ENCODE measurements at regions not wholly inside any gene's neighbourhood (a gene's known extent, or its start where the extent isn't known, plus 50 kb on each side); places are given as distances from the start of the nearest gene placed in this dataset.

DNA sequence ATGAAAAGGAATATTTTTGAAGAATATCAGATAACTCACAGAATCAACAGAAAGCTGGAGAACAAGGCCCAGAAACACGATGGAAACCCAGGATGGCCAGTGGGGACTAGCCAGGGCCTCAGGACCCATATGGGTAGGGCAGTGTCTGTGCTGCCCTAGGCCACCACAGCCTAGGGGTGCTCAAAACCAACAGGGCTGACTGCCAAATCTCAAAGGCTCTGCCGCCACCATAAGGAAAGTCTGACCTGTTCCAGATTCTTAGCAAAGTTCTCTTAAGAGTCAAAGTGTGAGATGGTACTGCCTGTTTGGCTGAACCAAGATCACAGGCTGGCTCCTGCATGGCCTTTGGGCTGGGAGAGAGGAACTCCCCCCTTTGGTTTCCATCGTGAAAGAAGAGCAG is 164.7 kb upstream of the CTTNBP2NL start:
- Histone ChIP-seq H3K79me2 (ENCODE audit: control insufficient read depth, insufficient read depth, low read length) (no peaks in the 10 kb centered on the region), H3K9me3 (replicated peaks; ENCODE audit: control insufficient read depth, insufficient read depth, low read length) (no peaks in the 10 kb centered on the region), H2AFZ (ENCODE audit: control insufficient read depth, low read depth, low read length) (no peak overlapping the region), H3K9ac (ENCODE audit: control insufficient read depth, insufficient read depth, low read length) (no peak overlapping the region), H3K27me3 (replicated peaks in 1 of 2; ENCODE audit: control insufficient read depth in 2 of 2, insufficient read depth in 2 of 2, low read length in 1 of 2) (peaks cover 0 to 3% of the 10 kb centered on the region in 2 experiments; a peak in 1 of 4 replicates), H3K4me3 (no peak overlapping the region), H3K36me3 (ENCODE audit: control insufficient read depth in 2 of 2, insufficient read depth in 2 of 2, low read length in 1 of 2) (no peaks in the 10 kb centered on the region), H3K4me2 (ENCODE audit: control insufficient read depth, insufficient read depth) (no peak overlapping the region), H4K20me1 (ENCODE audit: control insufficient read depth, insufficient read depth) (no peaks in the 10 kb centered on the region), H3K4me1 (ENCODE audit: control insufficient read depth, insufficient read depth, low read length) (no peaks in the 10 kb centered on the region), H3K27ac (ENCODE audit: control insufficient read depth, insufficient read depth) (no peak overlapping the region)
- ChIA-PET CTCF (no interaction called here), SMC1A (ENCODE audit: uncharacterized antibody, unreplicated experiment) (no interaction called here), RAD21 (ENCODE audit: unreplicated experiment) (no interaction called here), POLR2A (no interaction called here)
- intact Hi-C loops (cut with micrococcal nuclease; ENCODE audit: unreplicated experiment) = no loop called here
- WGBS (ENCODE audit: insufficient coverage, insufficient replicate concordance, low lambda C conversion rate, missing lambda C conversion rate) = 11% methylated on average over 3 of the region's 3 CpGs
- in situ Hi-C loops (cut with MboI) = no loop called here
- DNase-seq (ENCODE audit: low read depth, low spot score) (no peak), ATAC-seq (no peak), FAIRE-seq (no peak)
- no TSS peak for BruUV-seq (replicated peaks)
- TF ChIP-seq RUNX3 (IDR thresholded peaks at IDR 0.05; ENCODE audit: low read length) (no peak), MTA2 (IDR thresholded peaks at IDR 0.05; ENCODE audit: low read depth) (no peak), TAF1 (IDR thresholded peaks at IDR 0.05; ENCODE audit: borderline replicate concordance, low read depth, low read length) (no peak), CBFB (IDR thresholded peaks at IDR 0.05; ENCODE audit: low read depth) (no peak), EED (IDR thresholded peaks at IDR 0.05; ENCODE audit: low read depth) (no peak), KLF5 (IDR thresholded peaks at IDR 0.05; ENCODE audit: partially characterized antibody) (no peak), SP1 (IDR thresholded peaks at IDR 0.05; ENCODE audit: low read depth, low read length) (no peak), FOS (IDR thresholded peaks at IDR 0.05; ENCODE audit: borderline replicate concordance, extremely low read depth, insufficient read length) (no peak), SMARCA5 (IDR thresholded peaks at IDR 0.05) (no peak)
- TF ChIP-seq, protein P1, sequence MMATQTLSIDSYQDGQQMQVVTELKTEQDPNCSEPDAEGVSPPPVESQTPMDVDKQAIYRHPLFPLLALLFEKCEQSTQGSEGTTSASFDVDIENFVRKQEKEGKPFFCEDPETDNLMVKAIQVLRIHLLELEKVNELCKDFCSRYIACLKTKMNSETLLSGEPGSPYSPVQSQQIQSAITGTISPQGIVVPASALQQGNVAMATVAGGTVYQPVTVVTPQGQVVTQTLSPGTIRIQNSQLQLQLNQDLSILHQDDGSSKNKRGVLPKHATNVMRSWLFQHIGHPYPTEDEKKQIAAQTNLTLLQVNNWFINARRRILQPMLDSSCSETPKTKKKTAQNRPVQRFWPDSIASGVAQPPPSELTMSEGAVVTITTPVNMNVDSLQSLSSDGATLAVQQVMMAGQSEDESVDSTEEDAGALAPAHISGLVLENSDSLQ (IDR thresholded peaks at IDR 0.05) = no peak
- TF ChIP-seq, protein P2, sequence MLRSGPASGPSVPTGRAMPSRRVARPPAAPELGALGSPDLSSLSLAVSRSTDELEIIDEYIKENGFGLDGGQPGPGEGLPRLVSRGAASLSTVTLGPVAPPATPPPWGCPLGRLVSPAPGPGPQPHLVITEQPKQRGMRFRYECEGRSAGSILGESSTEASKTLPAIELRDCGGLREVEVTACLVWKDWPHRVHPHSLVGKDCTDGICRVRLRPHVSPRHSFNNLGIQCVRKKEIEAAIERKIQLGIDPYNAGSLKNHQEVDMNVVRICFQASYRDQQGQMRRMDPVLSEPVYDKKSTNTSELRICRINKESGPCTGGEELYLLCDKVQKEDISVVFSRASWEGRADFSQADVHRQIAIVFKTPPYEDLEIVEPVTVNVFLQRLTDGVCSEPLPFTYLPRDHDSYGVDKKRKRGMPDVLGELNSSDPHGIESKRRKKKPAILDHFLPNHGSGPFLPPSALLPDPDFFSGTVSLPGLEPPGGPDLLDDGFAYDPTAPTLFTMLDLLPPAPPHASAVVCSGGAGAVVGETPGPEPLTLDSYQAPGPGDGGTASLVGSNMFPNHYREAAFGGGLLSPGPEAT (IDR thresholded peaks at IDR 0.05; ENCODE audit: low read depth) = no peak
- TF ChIP-seq, protein P3, sequence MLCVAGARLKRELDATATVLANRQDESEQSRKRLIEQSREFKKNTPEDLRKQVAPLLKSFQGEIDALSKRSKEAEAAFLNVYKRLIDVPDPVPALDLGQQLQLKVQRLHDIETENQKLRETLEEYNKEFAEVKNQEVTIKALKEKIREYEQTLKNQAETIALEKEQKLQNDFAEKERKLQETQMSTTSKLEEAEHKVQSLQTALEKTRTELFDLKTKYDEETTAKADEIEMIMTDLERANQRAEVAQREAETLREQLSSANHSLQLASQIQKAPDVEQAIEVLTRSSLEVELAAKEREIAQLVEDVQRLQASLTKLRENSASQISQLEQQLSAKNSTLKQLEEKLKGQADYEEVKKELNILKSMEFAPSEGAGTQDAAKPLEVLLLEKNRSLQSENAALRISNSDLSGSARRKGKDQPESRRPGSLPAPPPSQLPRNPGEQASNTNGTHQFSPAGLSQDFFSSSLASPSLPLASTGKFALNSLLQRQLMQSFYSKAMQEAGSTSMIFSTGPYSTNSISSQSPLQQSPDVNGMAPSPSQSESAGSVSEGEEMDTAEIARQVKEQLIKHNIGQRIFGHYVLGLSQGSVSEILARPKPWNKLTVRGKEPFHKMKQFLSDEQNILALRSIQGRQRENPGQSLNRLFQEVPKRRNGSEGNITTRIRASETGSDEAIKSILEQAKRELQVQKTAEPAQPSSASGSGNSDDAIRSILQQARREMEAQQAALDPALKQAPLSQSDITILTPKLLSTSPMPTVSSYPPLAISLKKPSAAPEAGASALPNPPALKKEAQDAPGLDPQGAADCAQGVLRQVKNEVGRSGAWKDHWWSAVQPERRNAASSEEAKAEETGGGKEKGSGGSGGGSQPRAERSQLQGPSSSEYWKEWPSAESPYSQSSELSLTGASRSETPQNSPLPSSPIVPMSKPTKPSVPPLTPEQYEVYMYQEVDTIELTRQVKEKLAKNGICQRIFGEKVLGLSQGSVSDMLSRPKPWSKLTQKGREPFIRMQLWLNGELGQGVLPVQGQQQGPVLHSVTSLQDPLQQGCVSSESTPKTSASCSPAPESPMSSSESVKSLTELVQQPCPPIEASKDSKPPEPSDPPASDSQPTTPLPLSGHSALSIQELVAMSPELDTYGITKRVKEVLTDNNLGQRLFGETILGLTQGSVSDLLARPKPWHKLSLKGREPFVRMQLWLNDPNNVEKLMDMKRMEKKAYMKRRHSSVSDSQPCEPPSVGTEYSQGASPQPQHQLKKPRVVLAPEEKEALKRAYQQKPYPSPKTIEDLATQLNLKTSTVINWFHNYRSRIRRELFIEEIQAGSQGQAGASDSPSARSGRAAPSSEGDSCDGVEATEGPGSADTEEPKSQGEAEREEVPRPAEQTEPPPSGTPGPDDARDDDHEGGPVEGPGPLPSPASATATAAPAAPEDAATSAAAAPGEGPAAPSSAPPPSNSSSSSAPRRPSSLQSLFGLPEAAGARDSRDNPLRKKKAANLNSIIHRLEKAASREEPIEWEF (IDR thresholded peaks at IDR 0.05; ENCODE audit: insufficient replicate concordance, low read depth, low read length) = no peak
- TF ChIP-seq, protein P4, sequence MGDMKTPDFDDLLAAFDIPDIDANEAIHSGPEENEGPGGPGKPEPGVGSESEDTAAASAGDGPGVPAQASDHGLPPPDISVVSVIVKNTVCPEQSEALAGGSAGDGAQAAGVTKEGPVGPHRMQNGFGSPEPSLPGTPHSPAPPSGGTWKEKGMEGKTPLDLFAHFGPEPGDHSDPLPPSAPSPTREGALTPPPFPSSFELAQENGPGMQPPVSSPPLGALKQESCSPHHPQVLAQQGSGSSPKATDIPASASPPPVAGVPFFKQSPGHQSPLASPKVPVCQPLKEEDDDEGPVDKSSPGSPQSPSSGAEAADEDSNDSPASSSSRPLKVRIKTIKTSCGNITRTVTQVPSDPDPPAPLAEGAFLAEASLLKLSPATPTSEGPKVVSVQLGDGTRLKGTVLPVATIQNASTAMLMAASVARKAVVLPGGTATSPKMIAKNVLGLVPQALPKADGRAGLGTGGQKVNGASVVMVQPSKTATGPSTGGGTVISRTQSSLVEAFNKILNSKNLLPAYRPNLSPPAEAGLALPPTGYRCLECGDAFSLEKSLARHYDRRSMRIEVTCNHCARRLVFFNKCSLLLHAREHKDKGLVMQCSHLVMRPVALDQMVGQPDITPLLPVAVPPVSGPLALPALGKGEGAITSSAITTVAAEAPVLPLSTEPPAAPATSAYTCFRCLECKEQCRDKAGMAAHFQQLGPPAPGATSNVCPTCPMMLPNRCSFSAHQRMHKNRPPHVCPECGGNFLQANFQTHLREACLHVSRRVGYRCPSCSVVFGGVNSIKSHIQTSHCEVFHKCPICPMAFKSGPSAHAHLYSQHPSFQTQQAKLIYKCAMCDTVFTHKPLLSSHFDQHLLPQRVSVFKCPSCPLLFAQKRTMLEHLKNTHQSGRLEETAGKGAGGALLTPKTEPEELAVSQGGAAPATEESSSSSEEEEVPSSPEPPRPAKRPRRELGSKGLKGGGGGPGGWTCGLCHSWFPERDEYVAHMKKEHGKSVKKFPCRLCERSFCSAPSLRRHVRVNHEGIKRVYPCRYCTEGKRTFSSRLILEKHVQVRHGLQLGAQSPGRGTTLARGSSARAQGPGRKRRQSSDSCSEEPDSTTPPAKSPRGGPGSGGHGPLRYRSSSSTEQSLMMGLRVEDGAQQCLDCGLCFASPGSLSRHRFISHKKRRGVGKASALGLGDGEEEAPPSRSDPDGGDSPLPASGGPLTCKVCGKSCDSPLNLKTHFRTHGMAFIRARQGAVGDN (IDR thresholded peaks at IDR 0.05) = no peak

Data from GM12878 (cell line).